SU-DHL-6 (cell line): ENCODE measurements at regions not wholly inside any gene's neighbourhood (a gene's known extent, or its start where the extent isn't known, plus 50 kb on each side); places are given as distances from the start of the nearest gene placed in this dataset.

Source experiments
- CTCF ChIP-seq: fragments of 200-600 bp; sonication (generic); IDR thresholded peaks from one replicate; pipeline ENCODE4 v1.5.1; 2017; ENCODE audit warnings: antibody characterized with exemption, mild to moderate bottlenecking, low read length, moderate library complexity; ENCODE audit not compliant: insufficient read depth, poor library complexity, severe bottlenecking
- EZH2phosphoT487 ChIP-seq: fragments of 200-600 bp; sonication (generic), shearing (Covaris generic); conservative IDR thresholded peaks from 2 replicates; pipeline ENCODE4 v1.6.1; 2018; ENCODE audit warnings: mild to moderate bottlenecking, antibody characterized with exemption, low read length, moderate library complexity, mixed read lengths

- TF ChIP-seq CTCF, result no peak
- no peak for TF ChIP-seq EZH2phosphoT487
These were observed 114.7 kb upstream of the DAB2 start for GRCh38 chr5:39539470-39539869.
